OCI-LY3 (cell line): ENCODE measurements at regions not wholly inside any gene's neighbourhood (a gene's known extent, or its start where the extent isn't known, plus 50 kb on each side); places are given as distances from the start of the nearest gene placed in this dataset.

ENCODE experiments used
- EZH2phosphoT487 ChIP-seq: fragments of 200-600 bp; shearing (Covaris generic); IDR thresholded peaks from 2 replicates; pipeline ENCODE4 v1.6.1; 2018; ENCODE audit warnings: antibody characterized with exemption, mixed run types, low read depth
- TF ChIP-seq, protein P1 (sequence below): fragments of 200-600, 300-600 bp; sonication (generic); IDR thresholded peaks from 2 replicates; pipeline ENCODE4 v1.5.1; 2014; ENCODE audit warnings: antibody characterized with exemption, low read length, low read depth

DNA sequence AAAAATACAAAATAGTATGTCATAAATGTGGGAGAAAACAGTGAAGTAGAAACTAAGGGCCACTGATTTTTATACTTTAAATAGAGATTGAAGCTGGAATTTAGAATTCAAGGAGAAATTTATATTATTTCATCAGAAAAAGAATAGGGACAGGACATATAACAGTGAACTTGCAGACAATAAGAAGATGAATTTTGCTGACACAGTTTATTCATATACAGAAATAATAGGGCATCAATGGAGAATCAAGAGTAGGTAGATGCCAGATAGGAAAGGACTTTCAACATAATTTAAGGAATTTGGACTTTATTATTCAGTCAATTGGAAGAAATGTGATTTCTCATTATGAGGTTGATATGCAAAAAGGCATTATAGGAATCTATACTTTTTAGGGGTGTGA is 118.9 kb upstream of the HNMT start:
- TF ChIP-seq, protein P1, sequence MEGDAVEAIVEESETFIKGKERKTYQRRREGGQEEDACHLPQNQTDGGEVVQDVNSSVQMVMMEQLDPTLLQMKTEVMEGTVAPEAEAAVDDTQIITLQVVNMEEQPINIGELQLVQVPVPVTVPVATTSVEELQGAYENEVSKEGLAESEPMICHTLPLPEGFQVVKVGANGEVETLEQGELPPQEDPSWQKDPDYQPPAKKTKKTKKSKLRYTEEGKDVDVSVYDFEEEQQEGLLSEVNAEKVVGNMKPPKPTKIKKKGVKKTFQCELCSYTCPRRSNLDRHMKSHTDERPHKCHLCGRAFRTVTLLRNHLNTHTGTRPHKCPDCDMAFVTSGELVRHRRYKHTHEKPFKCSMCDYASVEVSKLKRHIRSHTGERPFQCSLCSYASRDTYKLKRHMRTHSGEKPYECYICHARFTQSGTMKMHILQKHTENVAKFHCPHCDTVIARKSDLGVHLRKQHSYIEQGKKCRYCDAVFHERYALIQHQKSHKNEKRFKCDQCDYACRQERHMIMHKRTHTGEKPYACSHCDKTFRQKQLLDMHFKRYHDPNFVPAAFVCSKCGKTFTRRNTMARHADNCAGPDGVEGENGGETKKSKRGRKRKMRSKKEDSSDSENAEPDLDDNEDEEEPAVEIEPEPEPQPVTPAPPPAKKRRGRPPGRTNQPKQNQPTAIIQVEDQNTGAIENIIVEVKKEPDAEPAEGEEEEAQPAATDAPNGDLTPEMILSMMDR: no peak
- no peak for TF ChIP-seq EZH2phosphoT487
